ENCODE measurements at regions not wholly inside any gene's neighbourhood (a gene's known extent, or its start where the extent isn't known, plus 50 kb on each side); places are given as distances from the start of the nearest gene placed in this dataset.

DNA sequence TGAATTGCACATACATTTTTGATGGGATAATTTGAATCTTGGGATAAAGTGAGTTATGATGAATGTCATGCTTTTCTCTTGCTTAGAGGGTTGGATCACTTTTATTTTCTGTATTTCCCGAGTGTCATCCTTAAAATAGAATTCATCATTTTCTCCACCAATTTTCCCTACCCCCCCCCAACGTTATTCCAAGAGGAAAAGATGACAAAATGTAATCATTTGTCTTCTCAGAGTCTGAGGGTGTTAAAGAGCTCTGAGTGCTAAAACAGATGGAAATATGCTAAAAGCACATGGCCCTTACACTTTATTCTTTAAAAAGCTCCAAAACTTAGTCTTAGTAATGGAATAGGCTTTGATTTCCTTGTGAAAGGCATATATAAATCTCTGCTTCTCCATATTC is 81.4 kb downstream of the CHRM3 start:
- TF ChIP-seq EP300 (IDR thresholded peaks at IDR 0.05) (no peak), POLR2A (IDR thresholded peaks at IDR 0.05) (no peak)
- TF ChIP-seq, protein P1, sequence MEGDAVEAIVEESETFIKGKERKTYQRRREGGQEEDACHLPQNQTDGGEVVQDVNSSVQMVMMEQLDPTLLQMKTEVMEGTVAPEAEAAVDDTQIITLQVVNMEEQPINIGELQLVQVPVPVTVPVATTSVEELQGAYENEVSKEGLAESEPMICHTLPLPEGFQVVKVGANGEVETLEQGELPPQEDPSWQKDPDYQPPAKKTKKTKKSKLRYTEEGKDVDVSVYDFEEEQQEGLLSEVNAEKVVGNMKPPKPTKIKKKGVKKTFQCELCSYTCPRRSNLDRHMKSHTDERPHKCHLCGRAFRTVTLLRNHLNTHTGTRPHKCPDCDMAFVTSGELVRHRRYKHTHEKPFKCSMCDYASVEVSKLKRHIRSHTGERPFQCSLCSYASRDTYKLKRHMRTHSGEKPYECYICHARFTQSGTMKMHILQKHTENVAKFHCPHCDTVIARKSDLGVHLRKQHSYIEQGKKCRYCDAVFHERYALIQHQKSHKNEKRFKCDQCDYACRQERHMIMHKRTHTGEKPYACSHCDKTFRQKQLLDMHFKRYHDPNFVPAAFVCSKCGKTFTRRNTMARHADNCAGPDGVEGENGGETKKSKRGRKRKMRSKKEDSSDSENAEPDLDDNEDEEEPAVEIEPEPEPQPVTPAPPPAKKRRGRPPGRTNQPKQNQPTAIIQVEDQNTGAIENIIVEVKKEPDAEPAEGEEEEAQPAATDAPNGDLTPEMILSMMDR (IDR thresholded peaks at IDR 0.05) = no peak
